ENCODE measurements at regions not wholly inside any gene's neighbourhood (a gene's known extent, or its start where the extent isn't known, plus 50 kb on each side); places are given as distances from the start of the nearest gene placed in this dataset.

- TF ChIP-seq, protein P1, sequence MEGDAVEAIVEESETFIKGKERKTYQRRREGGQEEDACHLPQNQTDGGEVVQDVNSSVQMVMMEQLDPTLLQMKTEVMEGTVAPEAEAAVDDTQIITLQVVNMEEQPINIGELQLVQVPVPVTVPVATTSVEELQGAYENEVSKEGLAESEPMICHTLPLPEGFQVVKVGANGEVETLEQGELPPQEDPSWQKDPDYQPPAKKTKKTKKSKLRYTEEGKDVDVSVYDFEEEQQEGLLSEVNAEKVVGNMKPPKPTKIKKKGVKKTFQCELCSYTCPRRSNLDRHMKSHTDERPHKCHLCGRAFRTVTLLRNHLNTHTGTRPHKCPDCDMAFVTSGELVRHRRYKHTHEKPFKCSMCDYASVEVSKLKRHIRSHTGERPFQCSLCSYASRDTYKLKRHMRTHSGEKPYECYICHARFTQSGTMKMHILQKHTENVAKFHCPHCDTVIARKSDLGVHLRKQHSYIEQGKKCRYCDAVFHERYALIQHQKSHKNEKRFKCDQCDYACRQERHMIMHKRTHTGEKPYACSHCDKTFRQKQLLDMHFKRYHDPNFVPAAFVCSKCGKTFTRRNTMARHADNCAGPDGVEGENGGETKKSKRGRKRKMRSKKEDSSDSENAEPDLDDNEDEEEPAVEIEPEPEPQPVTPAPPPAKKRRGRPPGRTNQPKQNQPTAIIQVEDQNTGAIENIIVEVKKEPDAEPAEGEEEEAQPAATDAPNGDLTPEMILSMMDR (IDR thresholded peaks at IDR 0.05), result no peak
- TF ChIP-seq POLR2A (IDR thresholded peaks at IDR 0.05), result no peak
Measured at GRCh38 chr2:120542911-120543527, 192.6 kb upstream of the GLI2 start.
